ENCODE measurements at regions not wholly inside any gene's neighbourhood (a gene's known extent, or its start where the extent isn't known, plus 50 kb on each side); places are given as distances from the start of the nearest gene placed in this dataset.

- TF ChIP-seq ZNF280B (CRISPR knock-in tag; IDR thresholded peaks at IDR 0.05) (no peak), RBM14 (IDR thresholded peaks at IDR 0.05; ENCODE audit: borderline replicate concordance, insufficient read depth, low read depth, low read length) (no peak), HNRNPH1 (optimal IDR thresholded peaks at IDR 0.05; ENCODE audit: low read depth, low read length) (no peak)
Measured at GRCh38 chrX:140149761-140150160, 184.4 kb upstream of the CXorf66 start (continued).

GRCh38 chrX:140141444-140142029, 176.2 kb upstream of the CXorf66 start:
- Histone ChIP-seq H2AFZ (ENCODE audit: low read depth, low read length) (no peak overlapping the region), H3K79me2 (ENCODE audit: control insufficient read depth, insufficient read depth, low read length) (no peaks in the 10 kb centered on the region), H3K9me3 (replicated peaks; ENCODE audit: control insufficient read depth, insufficient read depth, low read depth, low read length) (no peaks in the 10 kb centered on the region), H3K4me2 (ENCODE audit: insufficient read depth, low read length) (no peak overlapping the region), H4K20me1 (replicated peaks; ENCODE audit: control insufficient read depth, insufficient read depth, low read length) (no peaks in the 10 kb centered on the region), H3K4me1 (replicated peaks in 1 of 2; ENCODE audit: control insufficient read depth in 2 of 2, insufficient read depth in 2 of 2, low read length in 2 of 2) (no peaks in the 10 kb centered on the region), H3K36me3 (ENCODE audit: control insufficient read depth, insufficient read depth, low read length) (no peaks in the 10 kb centered on the region), H3K27me3 (ENCODE audit: control insufficient read depth in 2 of 2, insufficient read depth in 2 of 2, low read length in 2 of 2) (no peaks in the 10 kb centered on the region), H3K4me3 (no peak overlapping the region), H3K27ac (ENCODE audit: extremely low read depth, low read depth, low read length) (no peak overlapping the region), H3K9me1 (ENCODE audit: control insufficient read depth, insufficient read depth, low read length) (no peaks in the 10 kb centered on the region), H3K9ac (ENCODE audit: insufficient read depth in 1 of 2, low read depth in 2 of 2, low read length in 2 of 2) (no peak overlapping the region)
- CTCF ChIA-PET (ENCODE audit: low intra/inter-chr PET ratio), result interaction anchor here (0.6 kb wide), 2 partner anchors 84 to 85 kb away, joined by 3 read pairs; no protein-coding TSS in a partner anchor
- FAIRE-seq, result no peak
- POLR2A ChIA-PET, result no interaction called here
- intact Hi-C loops (cut with micrococcal nuclease), result loop anchor here (1.0 kb wide), 1 partner anchor 84 kb away; no protein-coding TSS in a partner anchor
- in situ Hi-C loops (cut with MboI), result no loop called here
- ATAC-seq, result peak; percentile 68
- peak; percentile 29 to 49 (median 40) for DNase-seq (ENCODE audit: extremely low read depth in 1 of 4, low spot score in 3 of 4)
- WGBS (ENCODE audit: insufficient coverage, low coverage, missing lambda C conversion rate), result 2% methylated on average over 5 of the region's 5 CpGs
- no TSS peak for BruUV-seq (replicated peaks)
- peak; percentile 71 for TF ChIP-seq BHLHE40 (IDR thresholded peaks at IDR 0.05; ENCODE audit: low read length)
- TF ChIP-seq KLF10 (CRISPR knock-in tag; IDR thresholded peaks at IDR 0.05), result no peak
- no peak for TF ChIP-seq GATAD2B (IDR thresholded peaks at IDR 0.05; ENCODE audit: borderline replicate concordance)
- TF ChIP-seq KLF6 (CRISPR knock-in tag; IDR thresholded peaks at IDR 0.05; ENCODE audit: borderline replicate concordance), result no peak
- TF ChIP-seq CTCF (IDR thresholded peaks at IDR 0.05 in 2 of 3, conservative IDR thresholded peaks at IDR 0.05 in 1 of 3; ENCODE audit: insufficient read depth in 2 of 3, low read depth in 1 of 3, low read length in 3 of 3), result peak; percentile 34 to 57 (median 47); a peak in 5 of 6 replicates
- no peak for TF ChIP-seq NFXL1 (CRISPR knock-in tag; IDR thresholded peaks at IDR 0.05)
- no peak for TF ChIP-seq ZNF518B (CRISPR knock-in tag; IDR thresholded peaks at IDR 0.05)
- TF ChIP-seq SNRNP70 (optimal IDR thresholded peaks at IDR 0.05; ENCODE audit: low read depth, low read length), result no peak
- TF ChIP-seq MCM5 (IDR thresholded peaks at IDR 0.05; ENCODE audit: low read depth), result no peak
- no peak for TF ChIP-seq PPARD (CRISPR knock-in tag; IDR thresholded peaks at IDR 0.05)
- TF ChIP-seq HNRNPLL (IDR thresholded peaks at IDR 0.05; ENCODE audit: low read depth, low read length, poor library complexity, severe bottlenecking), result no peak
